Sciatic nerve (tissue), 2 donors: ENCODE measurements at regions not wholly inside any gene's neighbourhood (a gene's known extent, or its start where the extent isn't known, plus 50 kb on each side); places are given as distances from the start of the nearest gene placed in this dataset.

Experiments used
- ATAC-seq: fragments of 200-7000 bp; cut with Tn5 transposase; one replicate; pipeline ENCODE4 v1.9.1; 2020; ENCODE audit warnings: mild to moderate bottlenecking, moderate library complexity
- DNase-seq: peaks from one replicate; pipeline ENCODE4 v3.0.0-alpha.2; 2020; ENCODE audit warnings: low spot score
- intact Hi-C: fragments of 100-400 bp; cut with DNase I; formaldehyde crosslinking; loops from one replicate; pipeline ENCODE4 v1.14.2; 2022
- donor health status: DM: no; HTN: no; CAD: no.
- donor health status: DM: no; HTN: no; CAD: no.

- no peak for DNase-seq
- intact Hi-C loops = no loop called here
- ATAC-seq = no peak
Observed at GRCh38 chr1:56189454-56189853, 389.9 kb downstream of the PLPP3 start.

- intact Hi-C loops = no loop called here
- ATAC-seq (peak; percentile 23), DNase-seq (no peak)
Observed at GRCh38 chr1:56188855-56189254, 390.5 kb downstream of the PLPP3 start.

GRCh38 chr1:56188221-56188620 lies 391.1 kb downstream of the PLPP3 start:
- ATAC-seq = no peak
- DNase-seq = no peak
- intact Hi-C loops = no loop called here

DNA sequence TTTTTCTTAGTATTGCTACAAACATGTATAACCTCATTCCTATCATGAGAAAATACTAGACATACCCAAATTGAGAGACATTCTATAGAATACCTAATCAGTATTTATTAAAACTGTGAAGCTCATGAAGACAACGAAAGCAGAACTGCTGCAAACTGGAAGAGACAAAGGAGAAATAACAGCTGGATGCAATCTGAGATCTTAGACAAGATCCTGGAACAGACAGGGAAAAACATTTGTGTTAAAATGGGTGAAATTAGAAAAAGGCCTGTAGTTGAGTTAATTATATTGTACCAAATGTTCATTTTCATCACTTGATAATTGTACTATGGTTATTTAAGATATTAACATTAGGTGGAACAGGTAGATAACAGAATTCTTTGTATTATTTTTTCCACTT lies 392.0 kb downstream of the PLPP3 start:
- DNase-seq = no peak
- intact Hi-C loops = no loop called here
- ATAC-seq = no peak

DNA sequence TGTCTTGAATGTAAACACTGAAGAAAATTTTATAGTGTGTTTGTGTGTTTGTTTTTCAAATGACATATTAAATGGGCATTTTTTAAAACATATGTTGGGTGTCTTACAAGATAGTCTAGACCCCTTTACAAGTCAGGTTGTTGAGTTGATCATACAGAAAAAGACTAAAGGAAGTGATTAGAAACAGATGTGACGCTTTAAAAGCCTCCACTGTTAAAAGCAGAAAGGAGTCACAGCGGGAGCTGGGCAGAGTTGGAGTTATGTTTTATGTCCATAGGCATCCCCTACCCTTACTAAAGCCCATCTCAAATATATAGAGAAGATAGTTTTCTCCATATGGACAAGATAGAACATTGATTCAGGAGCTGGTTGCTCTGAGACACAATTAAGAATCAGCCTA lies 393.9 kb downstream of the PLPP3 start:
- intact Hi-C loops = no loop called here
- ATAC-seq (no peak), DNase-seq (no peak)

DNA sequence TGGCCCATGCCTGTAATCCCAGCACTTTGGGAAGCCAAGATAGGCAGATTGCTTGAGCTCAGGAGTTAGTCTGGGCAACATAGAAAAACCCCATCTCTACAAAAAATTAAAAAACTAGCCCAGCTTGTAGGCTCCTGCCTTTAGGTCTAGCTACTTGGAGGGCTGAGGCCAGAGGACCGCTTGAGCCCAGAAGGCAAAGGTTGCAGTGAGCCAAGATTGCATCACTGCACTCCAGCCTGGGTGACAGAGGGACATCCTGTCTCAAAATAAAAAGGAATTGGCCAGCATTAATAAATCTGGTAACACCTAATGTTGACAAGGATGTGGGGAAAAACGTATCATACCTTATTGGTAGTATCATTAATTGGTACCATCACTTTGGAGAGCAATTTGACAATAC lies 396.2 kb downstream of the PLPP3 start:
- DNase-seq = no peak
- intact Hi-C loops = no loop called here
- no peak for ATAC-seq

DNA sequence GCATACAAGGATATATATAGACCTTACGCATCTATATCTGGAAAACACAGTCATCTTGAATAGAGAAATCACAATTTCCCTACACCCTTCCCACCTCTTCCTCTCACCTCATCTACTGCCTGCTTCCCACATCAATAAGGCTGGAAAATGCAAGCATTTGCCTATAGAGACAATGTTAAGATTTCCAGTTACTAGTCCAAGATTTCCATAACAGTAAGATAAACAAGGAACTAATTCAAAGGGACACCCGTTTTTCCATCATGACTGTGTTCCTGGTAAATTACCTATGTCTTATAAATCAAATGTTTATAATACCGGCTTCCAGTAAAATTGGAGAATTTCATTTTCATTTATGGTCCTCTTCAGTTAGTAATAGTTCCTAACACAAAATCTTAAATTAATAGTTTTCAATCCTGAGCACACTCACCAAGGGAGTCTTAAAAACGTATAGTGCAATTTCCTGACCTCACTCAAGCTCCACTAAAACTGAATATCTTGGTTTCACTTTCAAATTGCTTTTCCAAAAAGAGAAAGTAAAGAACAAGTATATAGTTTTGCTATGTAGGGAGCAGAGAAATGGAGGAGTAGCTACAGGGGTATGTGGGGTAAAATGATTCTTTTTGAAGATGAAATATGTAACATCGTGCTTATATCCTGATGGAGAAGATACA lies 398.7 kb downstream of the PLPP3 start:
- intact Hi-C loops = no loop called here
- no peak for ATAC-seq

DNA sequence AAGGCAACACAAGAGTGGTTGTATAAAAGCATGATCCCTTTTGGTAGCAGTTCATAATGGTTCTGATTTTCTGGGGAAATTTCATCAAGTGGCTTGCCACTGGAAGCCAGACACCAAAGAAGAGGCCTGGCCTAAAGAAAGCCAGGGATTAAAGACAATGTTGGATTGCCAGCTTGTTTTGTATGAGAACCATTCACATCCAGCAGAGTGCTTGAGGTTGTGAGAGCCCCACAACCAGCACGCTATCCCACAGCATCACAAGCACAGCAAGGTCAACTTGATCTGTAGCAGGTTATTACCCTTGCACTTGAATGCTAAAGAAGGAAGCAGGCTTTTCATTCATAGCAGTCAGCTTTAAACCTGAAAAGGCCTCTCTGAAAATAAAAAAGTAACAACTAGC lies 399.8 kb downstream of the PLPP3 start:
- DNase-seq (no peak), ATAC-seq (no peak)
- intact Hi-C loops = no loop called here

More for the DNA sequence above, 398.7 kb downstream of the PLPP3 start:
- no peak for DNase-seq

- no peak for ATAC-seq
- intact Hi-C loops = no loop called here
Observed at GRCh38 chr1:56175211-56175610, 404.2 kb downstream of the PLPP3 start.

DNA sequence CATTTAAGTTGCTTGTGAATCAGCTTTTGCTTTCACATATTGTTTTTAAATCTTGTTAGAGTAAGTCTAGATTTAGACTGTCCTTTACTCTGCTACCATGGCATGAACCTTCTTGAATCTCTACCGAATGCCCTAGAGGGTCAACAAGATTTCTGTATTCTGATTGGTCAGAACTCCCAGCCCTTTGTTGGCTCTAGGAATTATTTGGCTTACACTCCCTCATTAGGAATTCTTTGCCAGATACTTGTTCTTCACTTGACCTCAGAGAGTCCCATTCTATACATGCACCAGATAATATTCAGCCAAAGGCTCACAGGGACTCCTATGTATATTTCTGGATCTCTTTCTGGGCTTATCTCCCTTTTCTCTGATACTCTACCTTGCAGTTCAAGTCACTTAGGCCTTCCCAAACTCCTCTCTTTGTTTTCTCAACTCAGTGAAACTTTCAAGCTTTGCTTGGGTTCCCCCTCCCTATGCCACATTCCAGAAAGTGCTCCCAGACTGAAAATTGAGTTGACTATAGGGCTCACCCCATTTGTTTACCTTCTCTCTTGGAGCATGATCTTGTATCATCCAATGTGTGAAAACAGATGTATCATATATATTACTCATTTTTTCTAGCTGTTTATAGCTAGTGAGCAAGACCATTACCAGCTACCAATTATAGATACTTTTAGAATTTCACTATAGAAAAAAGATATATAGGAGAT lies 405.0 kb downstream of the PLPP3 start:
- ATAC-seq = no peak
- intact Hi-C loops = no loop called here

More at GRCh38 chr1:56175211-56175610, 404.2 kb downstream of the PLPP3 start:
- no peak for DNase-seq

GRCh38 chr1:56173736-56174135 lies 405.6 kb downstream of the PLPP3 start:
- intact Hi-C loops = no loop called here
- DNase-seq (no peak), ATAC-seq (no peak)

More for the DNA sequence above, 405.0 kb downstream of the PLPP3 start:
- DNase-seq = no peak

- no peak for DNase-seq
- intact Hi-C loops = no loop called here
- no peak for ATAC-seq
Observed at GRCh38 chr1:56171670-56172069, 407.7 kb downstream of the PLPP3 start.

DNA sequence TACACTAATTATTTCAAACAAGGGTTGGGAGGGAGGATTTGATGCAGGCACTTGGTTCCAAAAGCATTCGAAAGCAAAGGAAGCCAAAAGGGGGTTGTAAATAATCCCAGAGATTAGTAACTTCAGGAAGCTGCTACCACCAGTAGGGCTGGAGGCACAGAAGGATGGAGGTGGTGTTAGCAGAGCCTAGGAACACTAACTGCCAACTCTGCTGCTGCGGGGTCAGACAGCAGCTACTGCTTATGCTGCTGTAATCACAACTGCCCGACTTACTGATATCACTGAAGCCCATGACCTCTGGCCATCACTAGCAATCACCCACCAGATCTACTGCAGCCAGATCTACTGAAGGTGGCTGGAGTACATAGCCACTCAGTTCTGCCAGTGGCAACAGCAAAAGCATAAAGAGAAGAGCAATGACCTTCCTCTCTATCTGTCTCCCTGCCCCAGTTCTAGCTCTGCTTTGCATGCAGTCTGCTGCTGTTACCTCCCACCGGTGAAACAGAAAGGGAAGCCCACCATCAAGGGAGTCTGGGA lies 408.5 kb downstream of the PLPP3 start:
- intact Hi-C loops = no loop called here
- ATAC-seq (no peak), DNase-seq (no peak)

GRCh38 chr1:56169856-56170255 lies 409.5 kb downstream of the PLPP3 start:
- ATAC-seq = no peak
- no peak for DNase-seq
- intact Hi-C loops = no loop called here

GRCh38 chr1:56168176-56168575 lies 411.2 kb downstream of the PLPP3 start:
- intact Hi-C loops = no loop called here
- no peak for ATAC-seq
- no peak for DNase-seq

DNA sequence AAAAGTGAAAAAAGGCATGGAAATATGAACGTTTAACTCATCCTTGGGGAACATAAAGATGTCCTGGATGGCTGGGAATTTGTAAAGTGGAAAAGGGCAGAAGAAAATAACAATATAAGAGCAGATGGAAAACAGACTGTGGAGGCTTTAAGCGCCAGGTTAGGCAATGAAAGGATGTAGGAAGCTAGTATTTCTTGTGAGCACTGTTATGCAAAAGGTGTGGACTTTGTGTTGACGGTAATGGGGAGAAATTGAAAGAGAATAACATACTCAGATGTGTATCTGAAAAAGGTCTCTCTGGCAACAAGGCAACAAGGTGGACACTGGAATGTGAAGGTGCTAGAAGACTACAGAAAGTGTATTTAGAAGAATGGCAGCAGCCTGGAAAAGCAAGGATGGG lies 411.8 kb downstream of the PLPP3 start:
- ATAC-seq (no peak), DNase-seq (no peak)
- intact Hi-C loops = no loop called here

- no peak for ATAC-seq
- intact Hi-C loops = no loop called here
- DNase-seq = no peak
Observed at GRCh38 chr1:56160773-56161315, 418.5 kb downstream of the PLPP3 start.

GRCh38 chr1:56156971-56157876 lies 422.1 kb downstream of the PLPP3 start:
- DNase-seq = no peak
- ATAC-seq = peak; percentile 71
- intact Hi-C loops = no loop called here

GRCh38 chr1:56153276-56153675 lies 426.1 kb downstream of the PLPP3 start:
- intact Hi-C loops = no loop called here
- ATAC-seq (no peak), DNase-seq (no peak)
